K562 (cell line): ENCODE measurements at regions not wholly inside any gene's neighbourhood (a gene's known extent, or its start where the extent isn't known, plus 50 kb on each side); places are given as distances from the start of the nearest gene placed in this dataset.

Experiments
- ATF1 ChIP-seq, 2 experiments: fragments of 450-650 bp in 1 of 2; IDR thresholded peaks; 2 replicates each; pipeline ENCODE4 v1.6.1; 2016; ENCODE audit warnings: missing compliant biosample characterization in 1 of 2, missing genetic modification characterization in 1 of 2
- POLR2AphosphoS5 ChIP-seq: IDR thresholded peaks from 2 replicates; pipeline ENCODE4 v1.6.1; 2011; ENCODE audit warnings: mild to moderate bottlenecking, low read depth, low read length, moderate library complexity; ENCODE audit not compliant: control insufficient read depth, insufficient read depth
- RBBP5 ChIP-seq: fragments of 200-600 bp; sonication (generic); IDR thresholded peaks from 2 replicates; pipeline ENCODE4 v1.6.1; 2012; ENCODE audit warnings: borderline replicate concordance, mild to moderate bottlenecking, low read length, control low read depth, inconsistent platforms; ENCODE audit not compliant: insufficient read depth, poor library complexity, severe bottlenecking
- SMARCC2 ChIP-seq: fragments of 450-650 bp; IDR thresholded peaks from 2 replicates; pipeline ENCODE4 v1.6.1; 2017; ENCODE audit warnings: antibody characterized with exemption, moderate library complexity, mild to moderate bottlenecking, low read depth
- TAF1 ChIP-seq: IDR thresholded peaks from 2 replicates; pipeline ENCODE4 v1.6.1; 2011; ENCODE audit warnings: mild to moderate bottlenecking, low read length, moderate library complexity; ENCODE audit not compliant: insufficient read depth, control insufficient read depth, severe bottlenecking; ENCODE audit errors: extremely low read depth
- TF ChIP-seq, protein P1 (sequence below), 3 experiments: IDR thresholded peaks in 2 of 3; conservative IDR thresholded peaks in 1 of 3; 2 replicates each; pipeline ENCODE4 v1.5.1; 2011 to 2012; ENCODE audit warnings: low read length in 3 of 3, mild to moderate bottlenecking in 3 of 3, control low read depth in 2 of 3, improper control_type of control experiment in 1 of 3, inconsistent platforms in 1 of 3, low read depth in 1 of 3, mixed read lengths in 1 of 3, moderate library complexity in 1 of 3; ENCODE audit not compliant: insufficient read depth in 2 of 3

GRCh38 chr2:238747114-238747513, 100.8 kb upstream of the TWIST2 start:
- TF ChIP-seq SMARCC2 (no peak), ATF1 (CRISPR knock-in tag; IDR thresholded peaks at IDR 0.05) (no peak), ATF1 (tag; IDR thresholded peaks at IDR 0.05) (no peak), TAF1 (no peak), POLR2AphosphoS5 (no peak), RBBP5 (no peak)
- TF ChIP-seq, protein P1, sequence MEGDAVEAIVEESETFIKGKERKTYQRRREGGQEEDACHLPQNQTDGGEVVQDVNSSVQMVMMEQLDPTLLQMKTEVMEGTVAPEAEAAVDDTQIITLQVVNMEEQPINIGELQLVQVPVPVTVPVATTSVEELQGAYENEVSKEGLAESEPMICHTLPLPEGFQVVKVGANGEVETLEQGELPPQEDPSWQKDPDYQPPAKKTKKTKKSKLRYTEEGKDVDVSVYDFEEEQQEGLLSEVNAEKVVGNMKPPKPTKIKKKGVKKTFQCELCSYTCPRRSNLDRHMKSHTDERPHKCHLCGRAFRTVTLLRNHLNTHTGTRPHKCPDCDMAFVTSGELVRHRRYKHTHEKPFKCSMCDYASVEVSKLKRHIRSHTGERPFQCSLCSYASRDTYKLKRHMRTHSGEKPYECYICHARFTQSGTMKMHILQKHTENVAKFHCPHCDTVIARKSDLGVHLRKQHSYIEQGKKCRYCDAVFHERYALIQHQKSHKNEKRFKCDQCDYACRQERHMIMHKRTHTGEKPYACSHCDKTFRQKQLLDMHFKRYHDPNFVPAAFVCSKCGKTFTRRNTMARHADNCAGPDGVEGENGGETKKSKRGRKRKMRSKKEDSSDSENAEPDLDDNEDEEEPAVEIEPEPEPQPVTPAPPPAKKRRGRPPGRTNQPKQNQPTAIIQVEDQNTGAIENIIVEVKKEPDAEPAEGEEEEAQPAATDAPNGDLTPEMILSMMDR (IDR thresholded peaks at IDR 0.05 in 2 of 3, conservative IDR thresholded peaks at IDR 0.05 in 1 of 3; ENCODE audit: insufficient read depth in 2 of 3, low read depth in 1 of 3, low read length in 3 of 3): no peak
